A549 (cell line): ENCODE measurements at regions not wholly inside any gene's neighbourhood (a gene's known extent, or its start where the extent isn't known, plus 50 kb on each side); places are given as distances from the start of the nearest gene placed in this dataset.
"Not testable (repeated sequence)": the region's sequence is repeated elsewhere in the genome, so short reads cannot be mapped to it uniquely, and the experiment has no call there.

Experiments
- ATAC-seq, 2 experiments: fragments of 200-7000 bp in 1 of 2; fragments of >200 bp in 1 of 2; cut with Nextera tagmentation in 1 of 2; cut with Tn5 transposase in 1 of 2; 3 replicates each; pipeline versions ENCODE4 v1.8.0 to v1.9.1; 2018 to 2020; ENCODE audit warnings: mild to moderate bottlenecking in 1 of 2, moderate library complexity in 1 of 2
- CTCF ChIA-PET: fragments of 300-600 bp; sonication (Branson Sonifier 250); formaldehyde crosslinking; extraction: SDS; loops from one replicate; lab custom pipeline; 2021; ENCODE audit warnings: antibody characterized with exemption, inconsistent platforms; lab: Yijun Ruan, JAX
- POLR2A ChIA-PET: fragments of 350-600 bp; formaldehyde crosslinking; extraction: SDS; loops from one replicate; lab custom pipeline; 2021; ENCODE audit warnings: antibody characterized with exemption, inconsistent platforms; lab: Yijun Ruan, JAX
- DNase-seq, 2 experiments: peaks; one replicate each; pipeline versions ENCODE4 v3.0.0 to v3.0.0-alpha.2; 2011 to 2016; ENCODE audit warnings: low read depth in 1 of 2, low spot score in 1 of 2
- FAIRE-seq: peaks from 2 replicates; lab custom pipeline; 2011; peaks lifted over from hg19 to GRCh38; lab: Jason Lieb, UNC
- H3K27ac ChIP-seq, 2 experiments: fragments of >200 bp; sonication (Bioruptor Twin); formaldehyde crosslinking; 3 replicates each; pipeline ENCODE4 v1.5.1; 2016 to 2017
- H3K4me1 ChIP-seq: fragments of >200 bp; sonication (Bioruptor Twin); formaldehyde crosslinking; 3 replicates; pipeline ENCODE4 v1.6.1; 2016
- H3K4me2 ChIP-seq: fragments of >200 bp; sonication (Bioruptor Twin); formaldehyde crosslinking; 3 replicates; pipeline ENCODE4 v1.6.1; 2016
- H3K4me3 ChIP-seq: fragments of >200 bp; sonication (Bioruptor Twin); formaldehyde crosslinking; 3 replicates; pipeline ENCODE4 v1.5.1; 2016
- H3K9me3 ChIP-seq: fragments of >200 bp; sonication (Bioruptor Twin); formaldehyde crosslinking; 3 replicates; pipeline ENCODE4 v1.6.1; 2016
- CHD2 ChIP-seq: fragments of 150-350 bp; IDR thresholded peaks from 2 replicates; pipeline ENCODE4 v1.6.1; 2014; ENCODE audit warnings: low read length; ENCODE audit not compliant: partially characterized antibody
- EHF ChIP-seq: fragments of 250-450 bp; sonication (Bioruptor Pico); IDR thresholded peaks from 2 replicates; pipeline ENCODE4 v1.5.0; 2020; ENCODE audit warnings: mild to moderate bottlenecking
- ESRRA ChIP-seq: fragments of 150-350 bp; IDR thresholded peaks from 2 replicates; pipeline ENCODE4 v1.6.1; 2014; ENCODE audit warnings: mild to moderate bottlenecking, low read length, borderline replicate concordance
- GATA3 ChIP-seq: IDR thresholded peaks from 2 replicates; pipeline ENCODE4 v1.6.1; 2012; ENCODE audit warnings: borderline replicate concordance
- KDM5A ChIP-seq: fragments of 200-600 bp; sonication (generic); IDR thresholded peaks from 2 replicates; pipeline ENCODE4 v1.6.1; 2016; ENCODE audit warnings: antibody characterized with exemption, mild to moderate bottlenecking
- MAFK ChIP-seq: fragments of 450-650 bp; IDR thresholded peaks from 2 replicates; pipeline ENCODE4 v1.6.1; 2014; ENCODE audit not compliant: partially characterized antibody
- MYC ChIP-seq: IDR thresholded peaks from 2 replicates; pipeline ENCODE4 v1.6.1; 2012; ENCODE audit warnings: mild to moderate bottlenecking, inconsistent platforms, low read length, improper control_type of control experiment, borderline replicate concordance
- RAD21 ChIP-seq, 2 experiments: fragments of >200 bp in 1 of 2; sonication (Bioruptor Twin) in 1 of 2; formaldehyde crosslinking in 1 of 2; IDR thresholded peaks in 1 of 2; conservative IDR thresholded peaks in 1 of 2; 2 replicates in 1 of 2; 3 replicates in 1 of 2; pipeline ENCODE4 v1.6.1; 2012 to 2018; ENCODE audit warnings: inconsistent platforms in 1 of 2
- SMC3 ChIP-seq: fragments of >200 bp; sonication (Bioruptor Twin); formaldehyde crosslinking; IDR thresholded peaks from 3 replicates; pipeline ENCODE4 v1.6.1; 2018; ENCODE audit warnings: inconsistent platforms
- WGBS: methylation state at CpG from one replicate; pipeline ENCODE4 v1.1.6; 2017; ENCODE audit errors: missing lambda C conversion rate; 5-methylcytosine and 5-hydroxymethylcytosine counted together
- TF ChIP-seq, protein P1 (sequence below): fragments of 150-350 bp; IDR thresholded peaks from 2 replicates; pipeline ENCODE4 v1.6.1; 2014; ENCODE audit warnings: low read depth, mild to moderate bottlenecking, low read length
- TF ChIP-seq, protein P2 (sequence below): fragments of >200 bp; sonication (Bioruptor Twin); formaldehyde crosslinking; IDR thresholded peaks from 3 replicates; pipeline ENCODE4 v1.5.1; 2016
- TF ChIP-seq, protein P3 (sequence below): fragments of 450-650 bp; IDR thresholded peaks from 2 replicates; pipeline ENCODE4 v1.6.1; 2014; ENCODE audit warnings: antibody characterized with exemption

DNA sequence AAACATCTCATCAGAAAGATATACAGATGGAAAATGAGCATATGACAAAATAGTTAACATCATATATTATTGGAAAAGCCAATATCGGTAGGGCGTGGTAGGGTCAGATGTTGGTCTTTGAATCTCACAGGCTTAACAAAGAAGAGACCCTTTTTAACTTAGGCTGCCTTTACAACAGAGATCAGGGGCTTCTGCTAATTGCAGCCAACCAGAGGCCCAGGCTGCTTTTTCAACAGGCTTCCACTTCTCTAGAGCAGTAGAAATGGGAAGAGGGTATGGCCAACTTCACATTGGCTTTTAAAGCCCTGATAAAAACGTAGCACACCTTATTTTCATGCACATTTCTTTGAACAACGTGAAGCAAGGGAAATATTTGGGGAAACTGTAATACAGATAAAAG is 764.3 kb upstream of the CTNND2 start:
- DNase-seq (no peak), FAIRE-seq (no peak), ATAC-seq (no peak)
- Histone ChIP-seq H3K9me3 (no peaks in the 10 kb centered on the region), H3K4me2 (no peak overlapping the region), H3K4me3 (no peak overlapping the region), H3K27ac (no peak overlapping the region), H3K4me1 (no peaks in the 10 kb centered on the region)
- ChIA-PET CTCF (no interaction called here), POLR2A (no interaction called here)
- WGBS = 37% methylated on average over 4 of the region's 4 CpGs
- TF ChIP-seq EHF (CRISPR knock-in tag) (no peak), SMC3 (no peak)

DNA sequence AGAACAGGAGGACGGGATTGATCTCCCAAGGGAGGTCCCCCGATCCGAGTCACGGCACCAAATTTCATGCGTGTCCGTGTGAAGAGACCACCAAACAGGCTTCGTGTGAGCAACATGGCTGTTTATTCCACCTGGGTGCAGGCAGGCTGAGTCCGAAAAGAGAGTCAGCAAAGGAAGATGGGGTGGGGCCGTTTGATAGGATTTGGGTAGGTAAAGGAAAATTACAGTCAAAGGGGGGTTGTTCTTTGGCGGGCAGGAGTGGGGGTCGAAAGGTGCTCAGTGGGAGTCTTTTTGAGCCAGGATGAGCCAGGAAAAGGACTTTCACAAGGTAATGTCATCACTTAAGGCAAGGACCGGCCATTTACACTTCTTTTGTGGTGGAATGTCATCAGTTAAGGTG is 763.6 kb upstream of the CTNND2 start:
- WGBS = 42% methylated on average over 12 of the region's 12 CpGs

DNA sequence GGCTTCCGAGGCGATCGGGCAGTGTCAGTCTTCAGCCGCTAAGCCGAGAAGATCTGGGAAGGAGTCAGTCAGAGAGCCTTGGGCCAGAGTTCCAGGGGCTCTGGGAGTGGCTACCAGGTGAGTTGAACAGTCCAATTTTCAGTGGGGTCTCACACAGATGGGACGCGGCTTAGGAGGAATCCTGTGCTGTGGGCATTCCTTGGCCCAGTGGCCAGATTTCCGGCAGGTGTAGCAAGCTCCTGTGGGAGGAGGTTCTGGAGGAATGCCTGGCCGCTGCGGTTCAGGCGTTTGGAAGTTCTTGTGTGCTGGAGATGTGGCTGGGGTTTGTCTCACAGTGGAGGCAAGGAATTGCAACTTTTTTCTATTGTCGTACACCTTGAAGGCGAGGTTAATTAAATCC is 761.5 kb upstream of the CTNND2 start:
- H3K4me2 ChIP-seq, H3K9me3 ChIP-seq, ATAC-seq, CTCF ChIA-PET, H3K4me3 ChIP-seq, H3K27ac ChIP-seq, POLR2A ChIA-PET, H3K4me1 ChIP-seq, FAIRE-seq, DNase-seq: not testable (repeated sequence)
- WGBS = 59% methylated on average over 8 of the region's 13 CpGs

More for the DNA sequence above, 763.6 kb upstream of the CTNND2 start:
- POLR2A ChIA-PET, CTCF ChIA-PET, H3K27ac ChIP-seq, H3K9me3 ChIP-seq, DNase-seq, FAIRE-seq, ATAC-seq, H3K4me3 ChIP-seq, H3K4me2 ChIP-seq, H3K4me1 ChIP-seq: not testable (repeated sequence)

DNA sequence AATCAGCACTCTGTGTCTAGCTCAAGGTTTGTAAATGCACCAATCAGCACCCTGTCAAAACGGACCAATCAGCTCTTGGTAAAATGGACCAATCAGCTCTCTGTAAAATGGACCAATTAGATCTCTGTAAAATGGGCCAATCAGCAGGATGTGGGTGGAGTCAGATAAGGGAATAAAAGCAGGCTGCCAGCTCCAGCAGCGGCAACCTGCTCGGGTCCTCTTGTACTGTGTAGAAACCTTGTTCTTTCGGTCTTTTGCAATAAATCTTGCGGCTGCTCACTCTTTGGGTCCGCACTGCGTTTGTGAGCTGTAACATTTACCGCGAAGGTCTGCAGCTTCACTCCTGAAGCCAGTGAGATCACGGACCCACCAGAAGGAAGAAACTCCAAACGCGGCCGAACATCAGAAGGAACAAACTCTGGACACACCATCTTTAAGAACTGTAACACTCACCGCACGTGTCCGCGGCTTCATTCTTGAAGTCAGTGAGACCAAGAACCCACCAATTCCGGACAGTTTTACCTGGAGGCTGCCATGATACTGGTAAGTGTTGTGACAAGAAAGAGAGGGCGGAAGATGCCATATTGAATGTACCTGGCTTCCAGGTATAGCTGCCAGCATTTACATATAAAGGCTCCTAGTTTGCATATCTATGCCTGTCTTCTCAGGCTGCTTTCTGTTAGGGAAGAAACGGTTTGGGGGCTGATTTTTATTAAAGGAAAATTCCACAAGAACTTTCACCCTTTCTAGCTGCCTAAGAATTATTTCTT is 758.5 kb upstream of the CTNND2 start:
- no peak overlapping the region for H3K4me3 ChIP-seq
- no peak overlapping the region for H3K27ac ChIP-seq
- TF ChIP-seq, protein P1, sequence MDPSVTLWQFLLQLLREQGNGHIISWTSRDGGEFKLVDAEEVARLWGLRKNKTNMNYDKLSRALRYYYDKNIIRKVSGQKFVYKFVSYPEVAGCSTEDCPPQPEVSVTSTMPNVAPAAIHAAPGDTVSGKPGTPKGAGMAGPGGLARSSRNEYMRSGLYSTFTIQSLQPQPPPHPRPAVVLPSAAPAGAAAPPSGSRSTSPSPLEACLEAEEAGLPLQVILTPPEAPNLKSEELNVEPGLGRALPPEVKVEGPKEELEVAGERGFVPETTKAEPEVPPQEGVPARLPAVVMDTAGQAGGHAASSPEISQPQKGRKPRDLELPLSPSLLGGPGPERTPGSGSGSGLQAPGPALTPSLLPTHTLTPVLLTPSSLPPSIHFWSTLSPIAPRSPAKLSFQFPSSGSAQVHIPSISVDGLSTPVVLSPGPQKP = no peak
- TF ChIP-seq RAD21 (conservative IDR thresholded peaks at IDR 0.05 in 1 of 2, IDR thresholded peaks at IDR 0.05 in 1 of 2) = no peak
- no peak for TF ChIP-seq MYC
- TF ChIP-seq CHD2 = no peak
- TF ChIP-seq, protein P2, sequence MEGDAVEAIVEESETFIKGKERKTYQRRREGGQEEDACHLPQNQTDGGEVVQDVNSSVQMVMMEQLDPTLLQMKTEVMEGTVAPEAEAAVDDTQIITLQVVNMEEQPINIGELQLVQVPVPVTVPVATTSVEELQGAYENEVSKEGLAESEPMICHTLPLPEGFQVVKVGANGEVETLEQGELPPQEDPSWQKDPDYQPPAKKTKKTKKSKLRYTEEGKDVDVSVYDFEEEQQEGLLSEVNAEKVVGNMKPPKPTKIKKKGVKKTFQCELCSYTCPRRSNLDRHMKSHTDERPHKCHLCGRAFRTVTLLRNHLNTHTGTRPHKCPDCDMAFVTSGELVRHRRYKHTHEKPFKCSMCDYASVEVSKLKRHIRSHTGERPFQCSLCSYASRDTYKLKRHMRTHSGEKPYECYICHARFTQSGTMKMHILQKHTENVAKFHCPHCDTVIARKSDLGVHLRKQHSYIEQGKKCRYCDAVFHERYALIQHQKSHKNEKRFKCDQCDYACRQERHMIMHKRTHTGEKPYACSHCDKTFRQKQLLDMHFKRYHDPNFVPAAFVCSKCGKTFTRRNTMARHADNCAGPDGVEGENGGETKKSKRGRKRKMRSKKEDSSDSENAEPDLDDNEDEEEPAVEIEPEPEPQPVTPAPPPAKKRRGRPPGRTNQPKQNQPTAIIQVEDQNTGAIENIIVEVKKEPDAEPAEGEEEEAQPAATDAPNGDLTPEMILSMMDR = no peak
- TF ChIP-seq, protein P3, sequence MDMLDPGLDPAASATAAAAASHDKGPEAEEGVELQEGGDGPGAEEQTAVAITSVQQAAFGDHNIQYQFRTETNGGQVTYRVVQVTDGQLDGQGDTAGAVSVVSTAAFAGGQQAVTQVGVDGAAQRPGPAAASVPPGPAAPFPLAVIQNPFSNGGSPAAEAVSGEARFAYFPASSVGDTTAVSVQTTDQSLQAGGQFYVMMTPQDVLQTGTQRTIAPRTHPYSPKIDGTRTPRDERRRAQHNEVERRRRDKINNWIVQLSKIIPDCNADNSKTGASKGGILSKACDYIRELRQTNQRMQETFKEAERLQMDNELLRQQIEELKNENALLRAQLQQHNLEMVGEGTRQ = no peak
- TF ChIP-seq EHF (CRISPR knock-in tag) = no peak
- no peak for TF ChIP-seq MAFK
- TF ChIP-seq KDM5A = no peak
- no peak for TF ChIP-seq ESRRA
- no peak for TF ChIP-seq GATA3
- DNase-seq (no peak), ATAC-seq (no peak), FAIRE-seq (no peak)
- peaks cover 4% of the 10 kb centered on the region; the same call in 1 of the 3 replicates for H3K9me3 ChIP-seq
- ChIA-PET CTCF (no interaction called here), POLR2A (no interaction called here)
- 55% methylated on average over 20 of the region's 20 CpGs for WGBS
- H3K4me2 ChIP-seq = no peak overlapping the region
- H3K4me1 ChIP-seq = no peaks in the 10 kb centered on the region
